CD4-positive, alpha-beta memory T cell (primary cell): ENCODE measurements at regions not wholly inside any gene's neighbourhood (a gene's known extent, or its start where the extent isn't known, plus 50 kb on each side); places are given as distances from the start of the nearest gene placed in this dataset.

Source experiments
- CTCF ChIA-PET: fragments of 350-600 bp; sonication (Branson Sonifier 250); formaldehyde crosslinking; loops from one replicate; lab custom pipeline; 2021; ENCODE audit warnings: inconsistent platforms; ENCODE audit not compliant: partially characterized antibody; lab: Charles Lee
- POLR2A ChIA-PET: fragments of 350-600 bp; sonication (Branson Sonifier 250); formaldehyde crosslinking; loops from one replicate; lab custom pipeline; 2021; ENCODE audit not compliant: partially characterized antibody; lab: Charles Lee
- DNase-seq, 5 donors: peaks; one replicate each; pipeline versions ENCODE4 v3.0.0 to v3.0.0-alpha.2; 2020 to 2022; ENCODE audit warnings: mixed read lengths in 1 of 5
- H3K27ac ChIP-seq: one replicate; pipeline ENCODE4 v1.7.0; 2013; ENCODE audit warnings: low read depth, low read length
- H3K27me3 ChIP-seq: 2 replicates; pipeline ENCODE4 v1.7.0; 2013; ENCODE audit warnings: mild to moderate bottlenecking, low read length, moderate library complexity; ENCODE audit not compliant: insufficient read depth
- H3K36me3 ChIP-seq: 2 replicates; pipeline ENCODE4 v1.7.0; 2013; ENCODE audit warnings: mild to moderate bottlenecking, low read length, moderate library complexity; ENCODE audit not compliant: insufficient read depth
- H3K4me1 ChIP-seq: 2 replicates; pipeline ENCODE4 v1.7.0; 2013; ENCODE audit warnings: mild to moderate bottlenecking, low read length, moderate library complexity; ENCODE audit not compliant: insufficient read depth
- H3K4me3 ChIP-seq, 2 donors: one replicate each; pipeline ENCODE4 v1.7.0; 2013; ENCODE audit warnings: low read length in 2 of 2, mild to moderate bottlenecking in 1 of 2
- H3K9me3 ChIP-seq, 2 donors: one replicate each; pipeline ENCODE4 v1.7.0; 2013; ENCODE audit warnings: low read length in 2 of 2, control low read depth in 1 of 2; ENCODE audit not compliant: control insufficient read depth in 1 of 2
- H3K27ac Mint-ChIP-seq, 7 donors: one replicate each; pipeline ENCODE4 v1.8.0; 2020 to 2021; ENCODE audit warnings: mixed read lengths in 7 of 7, mild to moderate bottlenecking in 6 of 7, inconsistent platforms in 3 of 7, moderate library complexity in 3 of 7
- H3K27me3 Mint-ChIP-seq, 2 donors: one replicate each; pipeline ENCODE4 v1.8.0; 2020 to 2021; ENCODE audit warnings: mixed read lengths in 2 of 2
- H3K36me3 Mint-ChIP-seq, 2 donors: one replicate each; pipeline ENCODE4 v1.8.0; 2020 to 2021; ENCODE audit warnings: mixed read lengths in 2 of 2, inconsistent platforms in 1 of 2, mild to moderate bottlenecking in 1 of 2
- H3K4me1 Mint-ChIP-seq, 4 donors: one replicate each; pipeline ENCODE4 v1.8.0; 2020 to 2021; ENCODE audit warnings: mixed read lengths in 4 of 4, mild to moderate bottlenecking in 1 of 4
- H3K4me3 Mint-ChIP-seq, 8 donors: one replicate each; pipeline ENCODE4 v1.8.0; 2020 to 2021; ENCODE audit warnings: mixed read lengths in 8 of 8, mild to moderate bottlenecking in 7 of 8, moderate library complexity in 6 of 8, inconsistent platforms in 3 of 8
- H3K9me3 Mint-ChIP-seq, 8 donors: one replicate each; pipeline ENCODE4 v1.8.0; 2020 to 2021; ENCODE audit warnings: mixed read lengths in 8 of 8, mild to moderate bottlenecking in 5 of 8, inconsistent platforms in 3 of 8, moderate library complexity in 1 of 8
- intact Hi-C: fragments of 100-400 bp; cut with micrococcal nuclease; formaldehyde crosslinking; loops from one replicate; pipeline ENCODE4 v1.15.1; 2023

DNA sequence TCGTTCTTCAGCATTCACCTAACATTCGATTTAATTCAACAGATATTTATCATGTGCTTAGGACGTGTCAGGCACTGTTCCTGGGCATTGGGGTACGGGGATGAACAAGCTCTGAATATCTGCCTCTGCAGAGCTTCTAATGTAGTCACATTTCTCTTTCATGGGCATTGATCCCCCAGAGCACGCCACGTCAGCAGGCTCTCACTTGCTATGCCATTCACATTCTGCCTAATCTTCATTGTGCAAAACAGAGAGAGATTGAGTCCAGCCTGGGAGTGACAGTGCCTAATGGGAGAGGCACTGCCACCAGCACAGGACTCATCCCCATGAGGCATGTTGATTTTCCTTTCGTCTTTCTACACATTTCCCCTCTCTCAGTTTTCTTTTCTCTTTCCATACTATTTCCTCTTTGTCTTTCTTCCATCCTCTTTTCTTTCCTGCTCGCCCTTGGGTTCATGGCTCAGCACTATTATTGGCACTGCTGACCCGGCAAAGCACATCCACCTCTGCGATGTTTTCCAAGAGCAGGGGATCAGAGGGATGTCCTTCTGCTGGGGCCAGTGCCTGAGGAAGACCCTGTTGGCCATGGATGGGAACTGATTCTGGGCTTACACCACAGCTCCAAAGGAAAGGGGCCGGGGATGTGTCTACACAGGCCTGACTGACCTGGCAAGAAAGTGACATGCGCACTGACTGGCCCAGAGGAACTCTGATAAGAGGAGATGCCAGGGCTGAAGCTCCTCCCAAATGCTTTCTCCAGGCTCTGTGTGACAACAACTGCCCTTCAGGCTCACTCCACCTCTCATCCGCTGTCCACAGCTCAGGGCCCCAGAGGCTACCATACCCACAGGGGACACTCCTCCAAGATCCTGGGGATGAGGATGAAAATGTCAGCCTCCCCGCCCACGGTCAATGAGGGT, 195.9 kb downstream of the TOMM20 start:
- POLR2A ChIA-PET: interaction anchor here (1.0 kb wide), 1 partner anchor 20 kb away, joined by 3 read pairs; no protein-coding TSS in a partner anchor
- Mint-ChIP-seq H3K4me3 (no peak overlapping the region), H3K27me3 (no peaks in the 10 kb centered on the region), H3K4me1 (peaks cover 6 to 15% (median 9%) of the 10 kb centered on the region in 4 donors), H3K36me3 (no peaks in the 10 kb centered on the region), H3K9me3 (no peaks in the 10 kb centered on the region), H3K27ac (peak overlapping the region in 3 of 7 donors; percentile 22 to 49 (median 46))
- H3K4me3 ChIP-seq: no peak overlapping the region
- intact Hi-C loops: no loop called here
- no peak overlapping the region for H3K27ac ChIP-seq
- H3K27me3 ChIP-seq: no peaks in the 10 kb centered on the region
- no peak for DNase-seq
- H3K4me1 ChIP-seq: peaks cover 23% of the 10 kb centered on the region
- H3K36me3 ChIP-seq: no peaks in the 10 kb centered on the region
- H3K9me3 ChIP-seq: no peaks in the 10 kb centered on the region
- CTCF ChIA-PET: no interaction called here

DNA sequence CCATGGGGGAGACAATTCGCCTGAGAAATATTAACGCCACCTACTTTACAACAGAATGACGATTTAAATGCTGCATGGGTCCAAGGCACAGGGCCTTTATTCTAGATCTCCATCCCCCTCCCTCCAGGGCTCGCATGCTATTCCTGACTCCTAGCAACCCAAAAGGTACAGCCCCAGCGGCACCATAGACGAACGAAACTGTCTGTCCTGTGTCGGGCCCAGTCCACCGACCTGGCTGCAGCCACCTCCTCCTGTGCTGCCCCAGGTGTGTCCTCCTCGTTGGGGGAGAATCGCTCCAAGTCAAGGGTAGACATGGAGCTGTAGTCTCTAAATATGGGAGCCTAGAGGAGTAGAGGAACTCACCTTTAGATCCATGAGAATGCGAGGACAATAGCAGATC, 196.5 kb downstream of the TOMM20 start:
- intact Hi-C loops: no loop called here
- Histone ChIP-seq H3K27ac (no peak overlapping the region), H3K4me1 (peaks cover 30% of the 10 kb centered on the region), H3K4me3 (no peak overlapping the region), H3K9me3 (no peaks in the 10 kb centered on the region), H3K27me3 (no peaks in the 10 kb centered on the region), H3K36me3 (no peaks in the 10 kb centered on the region)
- ChIA-PET POLR2A (no interaction called here), CTCF (no interaction called here)
- H3K27ac Mint-ChIP-seq: peak overlapping the region in 1 of 7 donors; percentile 22
- H3K27me3 Mint-ChIP-seq: no peaks in the 10 kb centered on the region
- H3K4me3 Mint-ChIP-seq: no peak overlapping the region
- peaks cover 12 to 21% (median 16%) of the 10 kb centered on the region in 4 donors for H3K4me1 Mint-ChIP-seq
- no peaks in the 10 kb centered on the region for H3K9me3 Mint-ChIP-seq
- no peaks in the 10 kb centered on the region for H3K36me3 Mint-ChIP-seq
- no peak for DNase-seq

DNA sequence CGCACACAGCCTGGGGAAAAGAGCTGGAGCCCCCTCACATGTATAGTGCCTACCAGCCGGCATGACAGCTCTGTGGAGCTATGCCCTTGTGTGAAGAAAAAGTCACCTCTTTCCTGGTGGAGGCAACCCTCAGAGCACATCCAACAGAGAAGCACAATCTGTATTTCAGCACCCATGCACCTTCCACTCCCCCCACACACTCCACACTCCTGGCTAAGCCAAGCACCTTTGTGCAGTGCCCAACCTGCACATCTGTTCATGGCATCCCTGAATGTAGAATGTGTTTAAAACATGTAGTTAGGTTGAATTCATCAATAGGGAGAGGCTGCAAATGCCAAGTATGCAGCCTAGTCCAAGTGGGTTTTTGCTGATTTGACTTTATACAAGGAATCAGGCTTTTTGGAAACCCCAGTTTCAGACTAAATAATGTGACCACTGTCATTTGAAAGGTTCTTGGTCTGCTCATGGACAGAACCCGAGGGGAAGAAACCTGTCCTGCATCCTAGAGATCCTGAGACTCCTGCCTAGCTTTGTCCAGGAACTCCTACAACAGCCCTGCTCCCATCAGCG, 197.1 kb downstream of the TOMM20 start:
- ChIA-PET CTCF (no interaction called here), POLR2A (no interaction called here)
- H3K9me3 ChIP-seq: no peaks in the 10 kb centered on the region
- no peaks in the 10 kb centered on the region for H3K27me3 Mint-ChIP-seq
- no peaks in the 10 kb centered on the region for H3K9me3 Mint-ChIP-seq
- peaks cover 36% of the 10 kb centered on the region for H3K4me1 ChIP-seq
- no peak overlapping the region for H3K27ac ChIP-seq
- H3K36me3 Mint-ChIP-seq: no peaks in the 10 kb centered on the region
- intact Hi-C loops: no loop called here
- no peaks in the 10 kb centered on the region for H3K36me3 ChIP-seq
- no peak overlapping the region for H3K4me3 Mint-ChIP-seq
- no peaks in the 10 kb centered on the region for H3K27me3 ChIP-seq
- no peak for DNase-seq
- peaks cover 19 to 28% (median 22%) of the 10 kb centered on the region in 4 donors for H3K4me1 Mint-ChIP-seq
- no peak overlapping the region for H3K4me3 ChIP-seq
- no peak overlapping the region for H3K27ac Mint-ChIP-seq

DNA sequence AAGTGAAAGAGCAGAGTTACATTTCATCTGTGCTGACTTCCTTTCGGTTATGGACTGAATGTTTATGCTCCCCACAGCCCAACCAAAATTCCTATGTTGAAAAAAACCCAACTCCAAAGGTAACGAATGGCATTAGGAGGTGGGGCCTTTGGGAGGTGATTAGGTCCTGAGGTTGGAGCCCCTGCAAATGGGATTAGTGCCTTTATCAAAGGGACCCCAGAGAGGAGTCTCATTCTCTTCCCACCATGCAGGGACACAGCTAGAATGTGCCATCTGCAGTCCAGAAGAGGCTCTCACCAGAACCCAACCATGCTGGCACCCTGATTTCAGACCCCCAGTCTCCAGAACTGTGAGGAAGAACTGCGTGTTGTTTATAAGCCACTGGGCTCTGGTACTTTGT, 199.3 kb downstream of the TOMM20 start:
- Mint-ChIP-seq H3K36me3 (no peaks in the 10 kb centered on the region), H3K9me3 (no peaks in the 10 kb centered on the region), H3K27ac (peak overlapping the region in 2 of 7 donors; percentile 30 to 79), H3K4me1 (peaks cover 32 to 43% (median 37%) of the 10 kb centered on the region in 4 donors), H3K4me3 (no peak overlapping the region), H3K27me3 (no peaks in the 10 kb centered on the region)
- POLR2A ChIA-PET: interaction anchor here (0.7 to 1.3 kb wide), 3 partner anchors 26 to 385 kb away, joined by 3 to 5 read pairs (median 3); no protein-coding TSS in a partner anchor
- Histone ChIP-seq H3K4me1 (peaks cover 53% of the 10 kb centered on the region), H3K27ac (no peak overlapping the region), H3K36me3 (no peaks in the 10 kb centered on the region), H3K9me3 (no peaks in the 10 kb centered on the region), H3K27me3 (no peaks in the 10 kb centered on the region), H3K4me3 (no peak overlapping the region)
- DNase-seq: no peak
- intact Hi-C loops: loop anchor here (5.0 kb wide), 2 partner anchors 33 to 332 kb away; no protein-coding TSS in a partner anchor
- CTCF ChIA-PET: no interaction called here

DNA sequence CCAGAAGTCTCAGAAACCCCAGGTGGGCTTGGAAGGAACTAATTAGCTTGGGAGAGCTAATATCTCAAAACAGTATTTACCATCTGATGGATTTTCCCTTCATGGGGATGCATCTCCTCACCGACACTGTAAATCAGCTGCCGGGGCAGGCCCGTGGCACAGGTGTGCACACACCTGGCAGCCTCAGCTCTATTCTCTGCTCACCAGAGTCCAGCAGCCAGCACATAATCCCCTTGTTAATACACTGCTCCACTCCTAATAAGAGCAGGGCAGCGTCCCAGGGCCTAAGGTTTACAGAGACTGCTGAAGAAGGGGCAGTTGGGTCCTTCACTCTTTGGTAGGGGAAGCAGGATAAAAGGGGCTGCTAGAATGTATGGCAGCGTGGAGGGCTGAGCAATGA, 200.0 kb downstream of the TOMM20 start:
- Mint-ChIP-seq H3K27me3 (no peaks in the 10 kb centered on the region), H3K9me3 (no peaks in the 10 kb centered on the region), H3K27ac (peak overlapping the region; percentile 30 to 90 (median 43)), H3K36me3 (no peaks in the 10 kb centered on the region), H3K4me3 (no peak overlapping the region), H3K4me1 (peaks cover 34 to 48% (median 43%) of the 10 kb centered on the region in 4 donors)
- H3K4me3 ChIP-seq: no peak overlapping the region
- H3K27ac ChIP-seq: no peak overlapping the region
- no peak for DNase-seq
- H3K9me3 ChIP-seq: no peaks in the 10 kb centered on the region
- H3K27me3 ChIP-seq: no peaks in the 10 kb centered on the region
- H3K4me1 ChIP-seq: peaks cover 52% of the 10 kb centered on the region
- POLR2A ChIA-PET: interaction anchor here (0.6 to 4.0 kb wide), 7 partner anchors 10 to 329 kb away, joined by 3 to 18 read pairs (median 3); no protein-coding TSS in a partner anchor
- intact Hi-C loops: loop anchor here (5.0 kb wide), 2 partner anchors 34 to 331 kb away; no protein-coding TSS in a partner anchor
- CTCF ChIA-PET: interaction anchor here (0.8 to 1.3 kb wide), 3 partner anchors 31 to 156 kb away, joined by 3 to 6 read pairs (median 4); no protein-coding TSS in a partner anchor
- no peaks in the 10 kb centered on the region for H3K36me3 ChIP-seq

DNA sequence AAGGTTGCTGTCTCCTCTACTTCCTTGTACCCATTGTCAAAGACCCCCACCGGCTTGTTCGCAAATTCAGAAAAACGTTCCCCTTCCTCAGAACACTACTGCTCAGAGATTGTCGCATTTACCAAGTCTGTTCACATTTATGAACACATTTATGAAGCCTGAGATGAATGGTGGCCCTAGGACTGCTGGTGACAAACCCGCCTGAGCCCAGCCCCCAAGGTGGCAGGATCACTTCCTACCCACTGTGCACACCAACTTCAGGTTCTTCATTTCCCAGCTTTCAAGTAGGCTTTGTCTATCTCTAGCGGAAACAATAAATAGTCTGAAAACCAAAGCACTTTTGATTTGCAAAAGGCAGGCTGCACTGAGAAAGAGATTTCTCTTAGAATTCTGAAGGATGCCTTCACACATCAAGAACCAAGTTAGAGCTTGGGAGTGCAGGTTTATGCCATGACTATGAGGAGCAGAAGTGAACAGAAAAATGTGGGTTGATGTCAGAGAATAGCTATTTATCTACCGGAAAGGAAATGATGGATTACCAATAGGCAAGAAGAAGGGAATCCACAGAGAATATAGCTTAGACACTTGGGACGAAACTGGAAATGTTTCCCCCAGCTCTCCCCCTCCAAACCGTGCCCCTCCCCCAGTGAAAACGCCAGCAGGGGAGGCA, 200.5 kb downstream of the TOMM20 start:
- H3K4me3 ChIP-seq: no peak overlapping the region
- no peaks in the 10 kb centered on the region for H3K36me3 Mint-ChIP-seq
- ChIA-PET POLR2A (interaction anchor here (0.6 to 4.0 kb wide), 8 partner anchors 11 to 328 kb away, joined by 3 to 18 read pairs (median 3); no protein-coding TSS in a partner anchor), CTCF (interaction anchor here (0.8 to 1.3 kb wide), 3 partner anchors 32 to 156 kb away, joined by 3 to 6 read pairs (median 4); no protein-coding TSS in a partner anchor)
- intact Hi-C loops: loop anchor here (2.0 to 5.0 kb wide), 3 partner anchors 34 to 331 kb away; no protein-coding TSS in a partner anchor
- no peak for DNase-seq
- H3K27ac ChIP-seq: no peak overlapping the region
- no peaks in the 10 kb centered on the region for H3K9me3 Mint-ChIP-seq
- H3K4me3 Mint-ChIP-seq: peak overlapping the region; percentile 26 to 92 (median 82)
- H3K4me1 ChIP-seq: peaks cover 49% of the 10 kb centered on the region
- H3K27ac Mint-ChIP-seq: peak overlapping the region; percentile 85 to 99 (median 92)
- H3K27me3 Mint-ChIP-seq: no peaks in the 10 kb centered on the region
- H3K4me1 Mint-ChIP-seq: peaks cover 34 to 49% (median 43%) of the 10 kb centered on the region in 4 donors
- H3K9me3 ChIP-seq: no peaks in the 10 kb centered on the region
- no peaks in the 10 kb centered on the region for H3K36me3 ChIP-seq
- H3K27me3 ChIP-seq: no peaks in the 10 kb centered on the region
